ENCODE measurements at regions not wholly inside any gene's neighbourhood (a gene's known extent, or its start where the extent isn't known, plus 50 kb on each side); places are given as distances from the start of the nearest gene placed in this dataset.

- no peak overlapping the region for H2AFZ ChIP-seq (ENCODE audit: low read length)
- no peak overlapping the region for H4K5ac ChIP-seq (ENCODE audit: insufficient read length, low read depth, low read length)
- H3K27me3 Mint-ChIP-seq (ENCODE audit: low read depth): no peaks in the 10 kb centered on the region
- no peaks in the 10 kb centered on the region for H4K20me1 ChIP-seq (ENCODE audit: control insufficient read depth, insufficient read depth, insufficient read length)
- H2BK12ac ChIP-seq (ENCODE audit: insufficient read length, low read depth, low read length): no peak overlapping the region
- no peaks in the 10 kb centered on the region for H3K27me3 ChIP-seq (ENCODE audit: insufficient read depth, low read length)
- H3K4ac ChIP-seq (ENCODE audit: low read depth, low read length): no peak overlapping the region
- no peak overlapping the region for H3K27ac ChIP-seq (ENCODE audit: insufficient read length, low read depth, low read length)
- no peak overlapping the region for H4K91ac ChIP-seq (ENCODE audit: insufficient read length, low read depth, low read length)
- no peak overlapping the region for H3K14ac ChIP-seq (ENCODE audit: insufficient read depth, low read length)
- no peak overlapping the region for H3K9ac ChIP-seq (ENCODE audit: extremely low read depth, insufficient read length, low read length)
- no peak for TF ChIP-seq CTCF (conservative IDR thresholded peaks at IDR 0.05)
- no peaks in the 10 kb centered on the region for H3K23me2 ChIP-seq (ENCODE audit: insufficient read length, low read depth, low read length, poor library complexity, severe bottlenecking)
- peaks cover 2% of the 10 kb centered on the region; the same call in 1 of the 2 replicates for H3K4me1 ChIP-seq (ENCODE audit: insufficient read depth, low read length)
- H2BK120ac ChIP-seq (ENCODE audit: low read depth, low read length, poor library complexity, severe bottlenecking): no peak overlapping the region
- no peak overlapping the region for H3K4me3 Mint-ChIP-seq
- H3K9me3 ChIP-seq (ENCODE audit: control insufficient read depth, low read depth, low read length): no peaks in the 10 kb centered on the region
- H3K18ac ChIP-seq (ENCODE audit: insufficient read length, low read depth, low read length): no peak overlapping the region
- no peak overlapping the region for H2AK5ac ChIP-seq (ENCODE audit: insufficient read length, low read length)
- no peak overlapping the region for H2BK15ac ChIP-seq (ENCODE audit: low read depth, low read length)
- no peaks in the 10 kb centered on the region for H3K79me2 ChIP-seq (ENCODE audit: insufficient read depth, low read length)
- H3K27ac Mint-ChIP-seq: no peak overlapping the region
- peaks cover 0 to under 1% (median 0%) of the 10 kb centered on the region in 3 experiments; a peak in 1 of 7 replicates for H3K36me3 Mint-ChIP-seq (ENCODE audit: insufficient read depth in 1 of 3, low read depth in 3 of 3)
- H2BK5ac ChIP-seq (ENCODE audit: insufficient read length, low read length): no peak overlapping the region
- H3K4me1 Mint-ChIP-seq: peaks cover 10 to 15% of the 10 kb centered on the region in 2 experiments
- no peak overlapping the region for H2BK20ac ChIP-seq (ENCODE audit: low read depth, low read length, poor library complexity, severe bottlenecking)
- no peaks in the 10 kb centered on the region for H3K79me1 ChIP-seq (ENCODE audit: insufficient read depth, low read depth, low read length, poor library complexity, severe bottlenecking)
- no CpG with 5 or more reads among the region's 3 CpGs for WGBS (ENCODE audit: extremely low coverage, insufficient read length, low lambda C conversion rate)
- DNase-seq: no peak
- no peak overlapping the region for H3K56ac ChIP-seq (ENCODE audit: insufficient read length, low read depth, low read length)
- no peak overlapping the region for H4K8ac ChIP-seq (replicated peaks; ENCODE audit: insufficient read length, low read depth, low read length)
- peaks cover 60 to 63% of the 10 kb centered on the region in 2 experiments for H3K9me3 Mint-ChIP-seq
- no peak overlapping the region for H3K23ac ChIP-seq (ENCODE audit: insufficient read length, low read depth, low read length)
- no peak overlapping the region for H3T11ph ChIP-seq (ENCODE audit: low read length)
- H3K4me2 ChIP-seq (ENCODE audit: insufficient read depth, insufficient read length, low read length): no peak overlapping the region
These were observed 194.3 kb upstream of the POF1B start for GRCh38 chrX:85573801-85574200.
